ENCODE measurements at regions not wholly inside any gene's neighbourhood (a gene's known extent, or its start where the extent isn't known, plus 50 kb on each side); places are given as distances from the start of the nearest gene placed in this dataset.

DNA sequence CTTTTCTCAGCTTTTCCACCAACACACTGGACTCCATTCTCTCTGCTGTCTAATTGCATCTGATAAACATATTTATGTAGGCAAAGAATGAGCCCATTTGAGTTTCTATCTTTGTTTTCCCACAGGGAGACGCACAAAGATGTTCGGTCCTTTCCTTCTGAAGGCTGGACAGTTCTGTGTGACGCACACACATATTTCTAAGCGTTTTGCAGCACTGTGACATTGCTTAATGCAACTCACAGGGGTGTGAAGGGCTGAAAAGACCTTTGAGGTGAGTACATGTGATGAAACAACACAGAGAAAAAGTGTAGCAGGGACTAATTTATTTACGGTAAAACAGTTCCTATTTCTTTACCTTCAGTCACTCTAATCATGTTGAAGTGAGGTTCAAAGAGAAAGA lies 323.1 kb upstream of the RUNX1 start:
- TF ChIP-seq, protein P1, sequence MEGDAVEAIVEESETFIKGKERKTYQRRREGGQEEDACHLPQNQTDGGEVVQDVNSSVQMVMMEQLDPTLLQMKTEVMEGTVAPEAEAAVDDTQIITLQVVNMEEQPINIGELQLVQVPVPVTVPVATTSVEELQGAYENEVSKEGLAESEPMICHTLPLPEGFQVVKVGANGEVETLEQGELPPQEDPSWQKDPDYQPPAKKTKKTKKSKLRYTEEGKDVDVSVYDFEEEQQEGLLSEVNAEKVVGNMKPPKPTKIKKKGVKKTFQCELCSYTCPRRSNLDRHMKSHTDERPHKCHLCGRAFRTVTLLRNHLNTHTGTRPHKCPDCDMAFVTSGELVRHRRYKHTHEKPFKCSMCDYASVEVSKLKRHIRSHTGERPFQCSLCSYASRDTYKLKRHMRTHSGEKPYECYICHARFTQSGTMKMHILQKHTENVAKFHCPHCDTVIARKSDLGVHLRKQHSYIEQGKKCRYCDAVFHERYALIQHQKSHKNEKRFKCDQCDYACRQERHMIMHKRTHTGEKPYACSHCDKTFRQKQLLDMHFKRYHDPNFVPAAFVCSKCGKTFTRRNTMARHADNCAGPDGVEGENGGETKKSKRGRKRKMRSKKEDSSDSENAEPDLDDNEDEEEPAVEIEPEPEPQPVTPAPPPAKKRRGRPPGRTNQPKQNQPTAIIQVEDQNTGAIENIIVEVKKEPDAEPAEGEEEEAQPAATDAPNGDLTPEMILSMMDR (IDR thresholded peaks at IDR 0.05; ENCODE audit: low read depth, low read length): no peak
- TF ChIP-seq POLR2A (IDR thresholded peaks at IDR 0.05; ENCODE audit: extremely low read depth, insufficient read length): no peak
- TF ChIP-seq, protein P2, sequence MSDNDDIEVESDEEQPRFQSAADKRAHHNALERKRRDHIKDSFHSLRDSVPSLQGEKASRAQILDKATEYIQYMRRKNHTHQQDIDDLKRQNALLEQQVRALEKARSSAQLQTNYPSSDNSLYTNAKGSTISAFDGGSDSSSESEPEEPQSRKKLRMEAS (IDR thresholded peaks at IDR 0.05; ENCODE audit: low read depth, low read length): no peak
